NT2/D1 (cell line): ENCODE measurements at regions not wholly inside any gene's neighbourhood (a gene's known extent, or its start where the extent isn't known, plus 50 kb on each side); places are given as distances from the start of the nearest gene placed in this dataset.

ENCODE experiments used
- DNase-seq: peaks from one replicate; pipeline ENCODE4 v3.0.0-alpha.2; 2011; ENCODE audit warnings: low read depth, low spot score
- H3K27me3 ChIP-seq: 2 replicates; pipeline ENCODE4 v1.6.0; 2011; ENCODE audit warnings: mild to moderate bottlenecking; ENCODE audit not compliant: insufficient read length, insufficient read depth
- H3K36me3 ChIP-seq: 2 replicates; pipeline ENCODE4 v1.6.1; 2011; ENCODE audit warnings: mild to moderate bottlenecking, low read length, mixed read lengths; ENCODE audit not compliant: insufficient read depth, insufficient read length
- H3K4me1 ChIP-seq: 2 replicates; pipeline ENCODE4 v1.5.1; 2011; ENCODE audit not compliant: insufficient read depth, insufficient read length
- H3K4me3 ChIP-seq: 2 replicates; pipeline ENCODE4 v1.5.1; 2011; ENCODE audit warnings: low read depth; ENCODE audit not compliant: insufficient read length
- H3K9ac ChIP-seq: 2 replicates; pipeline ENCODE4 v1.6.0; 2011; ENCODE audit warnings: low read depth; ENCODE audit not compliant: insufficient read length
- H3K9me3 ChIP-seq: 2 replicates; pipeline ENCODE4 v1.5.1; 2011; ENCODE audit warnings: mild to moderate bottlenecking, low read length; ENCODE audit not compliant: insufficient read depth
- SUZ12 ChIP-seq: IDR thresholded peaks from 2 replicates; pipeline ENCODE4 v1.6.1; 2011; ENCODE audit not compliant: insufficient read length, insufficient read depth; ENCODE audit errors: extremely low read depth
- YY1 ChIP-seq: IDR thresholded peaks from 2 replicates; pipeline ENCODE4 v1.6.1; 2011; ENCODE audit not compliant: insufficient read length, insufficient read depth
- ZNF274 ChIP-seq: IDR thresholded peaks from 2 replicates; pipeline ENCODE4 v1.6.1; 2011; ENCODE audit warnings: mild to moderate bottlenecking, low read depth, low read length

DNA sequence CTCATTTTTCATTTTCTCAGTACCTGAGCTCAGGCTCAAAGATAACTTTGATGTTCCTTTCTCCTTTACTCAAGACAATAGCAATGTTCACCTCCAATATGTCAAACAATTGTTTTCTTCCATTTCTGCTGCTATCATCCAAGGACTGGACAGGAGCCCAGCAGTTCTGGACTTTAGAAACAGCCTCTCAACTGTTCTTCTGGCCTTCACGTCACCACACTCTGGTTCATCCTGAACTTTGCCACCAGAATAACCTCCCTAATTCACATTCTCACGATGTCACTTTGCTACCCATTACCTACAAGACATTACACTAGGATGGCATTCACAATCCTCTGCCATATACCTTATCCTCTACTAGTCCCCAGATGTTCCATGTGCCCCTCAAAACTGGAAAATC, 60.6 kb upstream of the PLEKHG1 start:
- Histone ChIP-seq H3K9me3 (no peaks in the 10 kb centered on the region), H3K27me3 (no peaks in the 10 kb centered on the region), H3K4me3 (no peak overlapping the region), H3K36me3 (no peaks in the 10 kb centered on the region), H3K4me1 (no peaks in the 10 kb centered on the region), H3K9ac (no peak overlapping the region)
- DNase-seq: no peak
- TF ChIP-seq YY1: no peak
- no peak for TF ChIP-seq SUZ12

DNA sequence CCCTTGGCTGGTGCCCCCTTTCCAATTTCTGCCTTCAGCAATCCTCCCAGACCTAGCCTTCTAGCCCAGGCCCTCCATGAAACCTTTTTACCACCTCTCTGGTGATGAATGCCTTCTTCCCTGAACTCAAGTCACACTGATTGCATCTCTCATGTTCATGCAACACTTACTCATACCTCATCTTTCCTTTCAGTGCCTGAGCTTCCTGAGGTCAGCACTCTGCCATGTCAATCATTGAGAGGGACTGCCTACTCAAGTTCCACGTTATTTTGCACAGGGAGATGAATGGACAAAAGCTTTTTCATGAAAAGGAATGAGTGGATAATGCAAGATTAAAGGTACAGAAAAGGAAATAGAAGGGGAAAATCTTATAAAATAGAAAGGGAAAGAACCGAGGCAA, 60.1 kb upstream of the PLEKHG1 start:
- no peaks in the 10 kb centered on the region for H3K36me3 ChIP-seq
- no peak for DNase-seq
- no peak overlapping the region for H3K4me3 ChIP-seq
- H3K4me1 ChIP-seq: no peaks in the 10 kb centered on the region
- no peaks in the 10 kb centered on the region for H3K9me3 ChIP-seq
- TF ChIP-seq SUZ12 (no peak), YY1 (no peak), ZNF274 (no peak)
- no peak overlapping the region for H3K9ac ChIP-seq
- no peaks in the 10 kb centered on the region for H3K27me3 ChIP-seq

DNA sequence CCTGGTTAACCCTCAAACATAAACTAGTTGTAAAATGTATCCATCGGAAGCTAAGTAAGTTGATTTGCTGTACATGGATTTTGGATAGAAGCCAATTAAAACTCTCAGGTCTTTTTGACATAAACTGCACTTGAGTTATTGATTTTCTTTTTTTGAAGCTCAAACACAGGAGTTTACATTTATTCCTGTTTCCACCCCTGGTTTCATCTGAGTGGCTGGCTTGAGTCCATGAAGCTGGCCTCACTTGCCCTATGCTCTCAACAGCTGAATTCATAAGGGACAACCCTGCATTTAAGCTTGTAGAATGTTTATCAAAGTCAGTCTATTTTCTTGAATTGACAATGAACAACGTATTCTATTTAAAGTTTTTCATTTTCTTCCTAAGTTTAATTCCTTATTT, 58.1 kb upstream of the PLEKHG1 start:
- Histone ChIP-seq H3K4me1 (no peaks in the 10 kb centered on the region), H3K36me3 (no peaks in the 10 kb centered on the region), H3K9ac (no peak overlapping the region), H3K9me3 (no peaks in the 10 kb centered on the region), H3K4me3 (no peak overlapping the region), H3K27me3 (no peaks in the 10 kb centered on the region)
- TF ChIP-seq ZNF274 (no peak), YY1 (no peak), SUZ12 (no peak)
- no peak for DNase-seq

DNA sequence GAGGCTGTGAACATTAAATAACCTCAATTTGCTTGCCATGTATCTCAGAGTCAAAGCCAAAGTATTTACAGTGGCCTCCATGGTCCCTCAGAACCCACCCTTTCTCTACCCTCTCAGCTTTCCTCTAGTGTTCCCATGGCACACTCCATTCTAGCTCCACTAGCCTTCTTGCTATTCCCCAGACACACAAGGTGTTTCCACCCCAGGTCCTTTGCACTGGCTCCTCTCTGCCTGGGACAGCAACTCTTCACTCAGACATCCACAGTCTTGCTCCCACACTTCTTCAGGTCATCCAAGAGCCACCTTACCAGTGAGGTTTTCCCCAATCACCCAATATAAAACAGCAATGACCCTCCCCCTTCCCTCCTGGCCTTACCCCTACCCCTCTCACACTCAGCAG, 56.5 kb upstream of the PLEKHG1 start:
- H3K36me3 ChIP-seq: no peaks in the 10 kb centered on the region
- H3K4me3 ChIP-seq: no peak overlapping the region
- DNase-seq: no peak
- H3K27me3 ChIP-seq: no peaks in the 10 kb centered on the region
- TF ChIP-seq YY1 (no peak), ZNF274 (no peak), SUZ12 (no peak)
- no peak overlapping the region for H3K9ac ChIP-seq
- no peaks in the 10 kb centered on the region for H3K9me3 ChIP-seq
- H3K4me1 ChIP-seq: no peaks in the 10 kb centered on the region

DNA sequence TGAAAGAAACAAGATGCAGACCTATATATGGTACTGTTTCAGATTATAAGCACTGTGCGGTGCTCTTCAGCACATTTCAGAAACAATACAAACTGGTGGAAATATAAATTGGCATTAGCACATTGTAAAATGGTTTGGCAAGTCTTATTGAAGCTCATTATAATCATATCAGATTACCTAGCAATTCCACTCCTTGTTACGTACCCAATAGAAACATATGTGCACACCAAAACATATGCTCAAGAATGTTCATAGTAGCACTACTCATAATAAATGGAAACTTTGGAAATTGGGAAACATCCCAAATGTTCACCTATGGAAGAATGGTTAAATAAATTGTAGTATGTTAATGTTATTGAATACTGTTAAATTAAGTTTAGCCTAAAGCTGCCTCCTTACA, 54.9 kb upstream of the PLEKHG1 start:
- no peak for DNase-seq
- no peaks in the 10 kb centered on the region for H3K27me3 ChIP-seq
- H3K9ac ChIP-seq: no peak overlapping the region
- no peaks in the 10 kb centered on the region for H3K9me3 ChIP-seq
- TF ChIP-seq SUZ12: no peak
- no peak for TF ChIP-seq ZNF274
- no peak for TF ChIP-seq YY1
- no peaks in the 10 kb centered on the region for H3K36me3 ChIP-seq
- no peaks in the 10 kb centered on the region for H3K4me1 ChIP-seq
- H3K4me3 ChIP-seq: no peak overlapping the region

DNA sequence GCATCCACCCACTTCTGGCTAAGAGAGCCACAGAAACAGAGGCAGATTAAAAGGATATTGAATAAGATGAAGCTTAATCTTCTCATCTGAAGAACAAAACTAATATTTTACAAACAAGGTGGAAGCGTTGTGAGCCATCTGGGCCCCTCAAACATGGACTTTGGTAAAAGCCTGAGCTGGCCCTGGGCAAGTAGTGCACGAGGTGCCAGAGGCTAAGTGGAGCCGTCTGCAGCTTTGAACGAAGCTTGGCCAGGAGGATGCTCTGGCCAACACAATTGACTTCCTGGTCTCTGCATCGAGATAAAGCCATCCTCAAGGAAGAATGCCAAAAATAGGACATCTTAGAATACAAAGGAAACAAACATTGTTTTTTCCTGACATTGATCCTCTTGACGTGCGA, 53.2 kb upstream of the PLEKHG1 start:
- Histone ChIP-seq H3K9me3 (no peaks in the 10 kb centered on the region), H3K4me3 (no peak overlapping the region), H3K27me3 (no peaks in the 10 kb centered on the region), H3K4me1 (no peaks in the 10 kb centered on the region), H3K36me3 (no peaks in the 10 kb centered on the region), H3K9ac (no peak overlapping the region)
- DNase-seq: no peak
- TF ChIP-seq ZNF274 (no peak), SUZ12 (no peak), YY1 (no peak)

DNA sequence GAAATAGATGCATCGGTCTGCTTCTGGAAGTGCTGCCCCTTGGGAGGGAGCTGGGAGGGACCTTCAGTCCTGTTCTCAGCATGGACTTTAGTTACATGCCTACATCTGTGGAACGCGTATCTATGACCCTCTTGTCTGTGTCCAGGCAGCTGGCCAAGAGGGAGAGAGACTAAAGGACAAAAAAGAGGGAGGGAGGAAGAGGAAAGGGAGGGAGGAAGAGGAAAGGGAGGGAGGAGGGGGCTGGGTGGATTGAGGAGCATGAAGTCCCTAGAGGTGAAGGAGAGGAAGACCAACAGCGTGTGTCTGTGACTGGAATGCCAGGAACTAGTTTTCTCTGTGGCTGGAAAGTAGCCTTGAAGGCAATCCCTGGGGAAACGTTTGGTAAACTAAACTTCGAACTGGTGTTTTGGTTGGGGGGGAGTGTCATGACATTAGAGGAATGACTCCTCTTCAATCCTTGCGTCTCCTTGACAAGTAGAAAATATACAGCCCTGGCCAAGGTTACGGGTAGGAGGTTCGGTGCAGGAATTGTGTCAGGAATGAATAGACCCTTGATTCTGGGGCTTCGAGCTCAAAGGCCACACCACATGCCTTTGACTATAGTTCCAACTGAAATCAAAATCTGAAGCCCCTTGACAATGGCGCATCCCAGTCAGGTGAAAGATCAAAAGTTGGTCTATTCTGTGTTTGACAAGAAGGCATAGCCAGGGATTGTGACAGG, 52.0 kb upstream of the PLEKHG1 start:
- H3K27me3 ChIP-seq: no peaks in the 10 kb centered on the region
- DNase-seq: no peak
- H3K36me3 ChIP-seq: no peaks in the 10 kb centered on the region
- no peak overlapping the region for H3K4me3 ChIP-seq
- no peak overlapping the region for H3K9ac ChIP-seq
- H3K4me1 ChIP-seq: no peaks in the 10 kb centered on the region
- TF ChIP-seq YY1: no peak
- no peak for TF ChIP-seq ZNF274
- TF ChIP-seq SUZ12: no peak
- H3K9me3 ChIP-seq: no peaks in the 10 kb centered on the region
